IMR-90 (cell line): ENCODE measurements at regions not wholly inside any gene's neighbourhood (a gene's known extent, or its start where the extent isn't known, plus 50 kb on each side); places are given as distances from the start of the nearest gene placed in this dataset.

Experiments
- ATAC-seq: fragments of 200-7000 bp; cut with Tn5 transposase; 2 replicates; pipeline ENCODE4 v1.9.1; 2020; ENCODE audit warnings: low read depth, mild to moderate bottlenecking, moderate library complexity
- BruUV-seq: library from RNA; stranded (reverse); fragments of 400-500 nt; replicated peaks from 2 replicates; lab custom pipeline; 2021; lab: Mats Ljungman, UMichigan
- CTCF ChIA-PET: fragments of 300-600 bp; formaldehyde crosslinking; extraction: SDS; loops from one replicate; lab custom pipeline; 2021; ENCODE audit warnings: antibody characterized with exemption; lab: Yijun Ruan, JAX
- POLR2A ChIA-PET: fragments of 300-600 bp; sonication (Branson Sonifier 250); formaldehyde crosslinking; loops from one replicate; lab custom pipeline; 2022; ENCODE audit warnings: antibody characterized with exemption; ENCODE audit not compliant: unreplicated experiment; lab: Charles Lee
- DNase-seq: peaks from one replicate; pipeline ENCODE4 v3.0.0; 2013
- H2AFZ ChIP-seq: replicated peaks from 2 replicates; pipeline ENCODE3; 2013; ENCODE audit warnings: low read length, mild to moderate bottlenecking; ENCODE audit not compliant: poor library complexity
- H2AK5ac ChIP-seq: 2 replicates; pipeline ENCODE4 v1.6.1; 2013; ENCODE audit warnings: low read depth, low read length, inconsistent platforms
- H2AK9ac ChIP-seq: replicated peaks from 2 replicates; pipeline ENCODE3; 2013; ENCODE audit warnings: mild to moderate bottlenecking, low read depth, low read length, moderate library complexity; ENCODE audit not compliant: poor library complexity
- H2BK120ac ChIP-seq: 2 replicates; pipeline ENCODE4 v1.6.1; 2013; ENCODE audit warnings: low read depth, low read length, inconsistent platforms
- H2BK15ac ChIP-seq: 3 replicates; pipeline ENCODE4 v1.6.1; 2013; ENCODE audit warnings: low read depth, low read length, inconsistent platforms
- H2BK20ac ChIP-seq: 2 replicates; pipeline ENCODE4 v1.6.1; 2013; ENCODE audit warnings: low read depth, mild to moderate bottlenecking, inconsistent platforms, low read length, moderate library complexity
- H2BK5ac ChIP-seq: 2 replicates; pipeline ENCODE4 v1.6.1; 2013; ENCODE audit warnings: mild to moderate bottlenecking, low read depth, low read length, inconsistent platforms; ENCODE audit not compliant: poor library complexity, severe bottlenecking
- H3K14ac ChIP-seq: replicated peaks from 2 replicates; pipeline ENCODE4 v1.6.1; 2013; ENCODE audit warnings: low read depth, low read length, inconsistent platforms
- H3K18ac ChIP-seq: 2 replicates; pipeline ENCODE4 v1.6.1; 2013; ENCODE audit warnings: low read depth, low read length, control low read depth
- H3K23ac ChIP-seq: 2 replicates; pipeline ENCODE4 v1.6.1; 2013; ENCODE audit warnings: low read depth, low read length, inconsistent platforms
- H3K27ac ChIP-seq: 2 replicates; pipeline ENCODE4 v1.5.1; 2013; ENCODE audit warnings: mild to moderate bottlenecking, control low read depth, low read length; ENCODE audit not compliant: insufficient read depth
- H3K27me3 ChIP-seq: 2 replicates; pipeline ENCODE4 v1.6.1; 2013; ENCODE audit warnings: low read length; ENCODE audit not compliant: control insufficient read depth, insufficient read depth
- H3K36me3 ChIP-seq: 2 replicates; pipeline ENCODE4 v1.6.1; 2013; ENCODE audit warnings: low read length, mixed read lengths; ENCODE audit not compliant: control insufficient read depth, insufficient read depth
- H3K4ac ChIP-seq: 2 replicates; pipeline ENCODE4 v1.6.1; 2013; ENCODE audit warnings: low read depth, low read length, inconsistent platforms
- H3K4me1 ChIP-seq: 2 replicates; pipeline ENCODE4 v1.6.1; 2013; ENCODE audit warnings: low read length, mixed read lengths; ENCODE audit not compliant: control insufficient read depth, insufficient read depth
- H3K4me2 ChIP-seq: 2 replicates; pipeline ENCODE4 v1.6.1; 2013; ENCODE audit warnings: low read depth, mild to moderate bottlenecking, control low read depth, low read length, moderate library complexity
- H3K4me3 ChIP-seq: 2 replicates; pipeline ENCODE4 v1.5.1; 2013; ENCODE audit warnings: low read depth, mild to moderate bottlenecking, control low read depth, low read length, moderate library complexity; ENCODE audit not compliant: insufficient read depth
- H3K56ac ChIP-seq: 2 replicates; pipeline ENCODE4 v1.6.1; 2013; ENCODE audit warnings: low read length, inconsistent platforms; ENCODE audit not compliant: insufficient read depth; ENCODE audit errors: extremely low read depth
- H3K79me1 ChIP-seq, 2 experiments: 2 replicates each; pipeline ENCODE4 v1.6.1; 2013; ENCODE audit warnings: low read length in 2 of 2, inconsistent platforms in 1 of 2, low read depth in 1 of 2
- H3K9ac ChIP-seq: 2 replicates; pipeline ENCODE4 v1.6.1; 2013; ENCODE audit warnings: low read depth, low read length, control low read depth
- H3K9me1 ChIP-seq: 2 replicates; pipeline ENCODE4 v1.6.1; 2013; ENCODE audit warnings: low read length, inconsistent platforms; ENCODE audit not compliant: insufficient read depth
- H3K9me3 ChIP-seq: 2 replicates; pipeline ENCODE4 v1.6.1; 2013; ENCODE audit warnings: low read length; ENCODE audit not compliant: control insufficient read depth, insufficient read depth
- H4K20me1 ChIP-seq: 2 replicates; pipeline ENCODE4 v1.6.1; 2013; ENCODE audit warnings: low read length, inconsistent platforms; ENCODE audit not compliant: insufficient read depth
- H4K5ac ChIP-seq: 2 replicates; pipeline ENCODE4 v1.6.1; 2013; ENCODE audit warnings: mild to moderate bottlenecking, low read depth, low read length, control low read depth
- H4K8ac ChIP-seq, 2 experiments: 2 replicates each; pipeline ENCODE4 v1.6.1; 2013; ENCODE audit warnings: low read depth in 2 of 2, low read length in 2 of 2, control low read depth in 1 of 2, inconsistent platforms in 1 of 2
- H4K91ac ChIP-seq: 2 replicates; pipeline ENCODE4 v1.6.1; 2013; ENCODE audit warnings: low read depth, low read length, inconsistent platforms; ENCODE audit not compliant: insufficient read depth
- FOS ChIP-seq: fragments of 150-350 bp; IDR thresholded peaks from 2 replicates; pipeline ENCODE4 v1.6.1; 2016; ENCODE audit warnings: low read depth, low read length
- MAFK ChIP-seq: IDR thresholded peaks from 2 replicates; pipeline ENCODE4 v1.6.1; 2012; ENCODE audit warnings: low read depth, low read length, improper control_type of control experiment
- MAZ ChIP-seq: IDR thresholded peaks from 2 replicates; pipeline ENCODE4 v1.6.1; 2012; ENCODE audit warnings: low read depth, mild to moderate bottlenecking, low read length, improper control_type of control experiment, moderate library complexity, borderline replicate concordance
- WGBS, 2 experiments: methylation state at CpG; one replicate each; pipeline versions ENCODE4 v1.1.5 to v1.1.7; 2013; ENCODE audit warnings: missing lambda C conversion rate in 2 of 2; ENCODE audit not compliant: insufficient read length in 1 of 2; ENCODE audit errors: extremely low coverage in 2 of 2; 5-methylcytosine and 5-hydroxymethylcytosine counted together
- dilution Hi-C: fragments of 300-500 bp; cut with HindIII; formaldehyde crosslinking; loops from one replicate; pipeline ENCODE4 v1.14.3; 2018; ENCODE audit warnings: low sequenced_read_pairs; ENCODE audit not compliant: unreplicated experiment
- in situ Hi-C: fragments of 300-500 bp; cut with MboI; formaldehyde crosslinking; loops from 3 replicates; pipeline ENCODE4 v1.14.3; 2019; ENCODE audit warnings: low sequenced_read_pairs, inconsistent platforms, mixed read lengths
- intact Hi-C: fragments of 100-400 bp; cut with micrococcal nuclease; formaldehyde crosslinking; loops from 2 replicates; pipeline ENCODE4 v1.10.0; 2022
- TF ChIP-seq, protein P1 (sequence below): conservative IDR thresholded peaks from 2 replicates; pipeline ENCODE4 v1.5.1; 2012; ENCODE audit warnings: mild to moderate bottlenecking, low read depth, low read length, improper control_type of control experiment

DNA sequence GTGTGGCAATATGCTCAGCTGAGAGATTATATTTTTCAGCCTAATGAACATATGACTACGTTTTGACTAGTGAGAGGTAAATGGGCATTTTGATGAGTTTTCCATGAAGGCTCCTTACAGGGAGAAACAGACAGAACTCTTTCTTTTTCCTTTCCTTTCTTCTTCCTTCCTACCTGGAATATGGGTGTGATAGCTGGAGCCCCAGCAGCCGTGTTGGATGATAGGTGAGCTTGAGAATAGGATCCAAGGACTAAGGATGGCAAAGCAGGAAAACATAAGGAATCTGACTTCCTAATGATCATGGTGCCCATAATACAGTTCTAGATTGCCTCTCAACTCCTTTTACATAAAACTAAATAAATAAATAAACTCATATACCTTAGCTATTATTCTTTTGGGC is 124.0 kb downstream of the MAIP1 start:
- no peak for TF ChIP-seq MAZ
- TF ChIP-seq, protein P1, sequence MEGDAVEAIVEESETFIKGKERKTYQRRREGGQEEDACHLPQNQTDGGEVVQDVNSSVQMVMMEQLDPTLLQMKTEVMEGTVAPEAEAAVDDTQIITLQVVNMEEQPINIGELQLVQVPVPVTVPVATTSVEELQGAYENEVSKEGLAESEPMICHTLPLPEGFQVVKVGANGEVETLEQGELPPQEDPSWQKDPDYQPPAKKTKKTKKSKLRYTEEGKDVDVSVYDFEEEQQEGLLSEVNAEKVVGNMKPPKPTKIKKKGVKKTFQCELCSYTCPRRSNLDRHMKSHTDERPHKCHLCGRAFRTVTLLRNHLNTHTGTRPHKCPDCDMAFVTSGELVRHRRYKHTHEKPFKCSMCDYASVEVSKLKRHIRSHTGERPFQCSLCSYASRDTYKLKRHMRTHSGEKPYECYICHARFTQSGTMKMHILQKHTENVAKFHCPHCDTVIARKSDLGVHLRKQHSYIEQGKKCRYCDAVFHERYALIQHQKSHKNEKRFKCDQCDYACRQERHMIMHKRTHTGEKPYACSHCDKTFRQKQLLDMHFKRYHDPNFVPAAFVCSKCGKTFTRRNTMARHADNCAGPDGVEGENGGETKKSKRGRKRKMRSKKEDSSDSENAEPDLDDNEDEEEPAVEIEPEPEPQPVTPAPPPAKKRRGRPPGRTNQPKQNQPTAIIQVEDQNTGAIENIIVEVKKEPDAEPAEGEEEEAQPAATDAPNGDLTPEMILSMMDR, result no peak
- TF ChIP-seq MAFK, result no peak
- TF ChIP-seq FOS, result no peak
- H3K9me3 ChIP-seq, result no peaks in the 10 kb centered on the region
- dilution Hi-C loops, result no loop called here
- H3K4ac ChIP-seq, result no peak overlapping the region
- no peak overlapping the region for H3K23ac ChIP-seq
- no TSS peak for BruUV-seq
- DNase-seq (no peak), ATAC-seq (no peak)
- H2BK120ac ChIP-seq, result no peak overlapping the region
- H2BK20ac ChIP-seq, result no peak overlapping the region
- no peak overlapping the region for H2AK9ac ChIP-seq
- no peak overlapping the region for H4K91ac ChIP-seq
- H4K8ac ChIP-seq, result no peak overlapping the region
- no peaks in the 10 kb centered on the region for H3K36me3 ChIP-seq
- H3K56ac ChIP-seq, result no peak overlapping the region
- peaks cover 3% of the 10 kb centered on the region; the same call in 1 of the 2 replicates for H3K27me3 ChIP-seq
- no peak overlapping the region for H3K27ac ChIP-seq
- in situ Hi-C loops, result no loop called here
- H3K4me3 ChIP-seq, result no peak overlapping the region
- no peak overlapping the region for H2AK5ac ChIP-seq
- CTCF ChIA-PET, result no interaction called here
- no peak overlapping the region for H3K18ac ChIP-seq
- no peak overlapping the region for H3K14ac ChIP-seq
- H2BK15ac ChIP-seq, result no peak overlapping the region
- POLR2A ChIA-PET, result no interaction called here
- no peaks in the 10 kb centered on the region for H4K20me1 ChIP-seq
- no peaks in the 10 kb centered on the region for H3K79me1 ChIP-seq
- H3K4me2 ChIP-seq, result no peak overlapping the region
- peaks cover 4% of the 10 kb centered on the region; the same call in 1 of the 2 replicates for H3K9me1 ChIP-seq
- no peak overlapping the region for H2AFZ ChIP-seq
- H3K9ac ChIP-seq, result no peak overlapping the region
- no CpG with 5 or more reads among the region's 2 CpGs for WGBS, 2 experiments
- H4K5ac ChIP-seq, result no peak overlapping the region
- intact Hi-C loops, result no loop called here
- peaks cover 8% of the 10 kb centered on the region for H3K4me1 ChIP-seq
- H2BK5ac ChIP-seq, result no peak overlapping the region
